NCI-H69 (cell line): ENCODE measurements at regions not wholly inside any gene's neighbourhood (a gene's known extent, or its start where the extent isn't known, plus 50 kb on each side); places are given as distances from the start of the nearest gene placed in this dataset.
"Not testable (repeated sequence)": the region's sequence is repeated elsewhere in the genome, so short reads cannot be mapped to it uniquely, and the experiment has no call there.

ENCODE experiments used
- DNase-seq: peaks from one replicate; lab custom pipeline; 2025; lab: John Stamatoyannopoulos, UW

- not testable (repeated sequence) for DNase-seq
These were observed 174.8 kb downstream of the COL12A1 start for GRCh38 chr6:75031102-75031501.

DNA sequence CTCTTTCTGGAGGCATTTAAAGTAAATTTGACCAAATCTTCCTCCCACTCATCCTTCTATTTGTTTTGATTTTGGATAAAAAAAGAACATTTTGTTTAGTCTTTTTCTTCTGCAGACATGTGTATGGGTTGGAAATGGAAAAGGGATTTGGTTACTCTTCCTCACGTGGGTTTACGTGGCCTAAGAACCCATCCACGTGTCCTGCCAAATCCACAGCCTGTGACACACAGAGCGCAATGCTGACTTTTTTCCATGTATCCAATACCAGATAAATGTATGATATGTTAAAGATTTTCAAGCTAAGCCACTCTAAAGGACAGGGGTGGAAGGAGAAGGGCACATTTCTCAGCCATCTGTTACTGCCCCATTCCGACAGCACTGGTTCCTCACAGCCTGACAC is 176.5 kb downstream of the COL12A1 start:
- DNase-seq: no peak

- DNase-seq: no peak
These were observed 180.5 kb downstream of the COL12A1 start for GRCh38 chr6:75025371-75025770.

GRCh38 chr6:75024828-75025227 is 181.0 kb downstream of the COL12A1 start:
- DNase-seq: no peak

DNA sequence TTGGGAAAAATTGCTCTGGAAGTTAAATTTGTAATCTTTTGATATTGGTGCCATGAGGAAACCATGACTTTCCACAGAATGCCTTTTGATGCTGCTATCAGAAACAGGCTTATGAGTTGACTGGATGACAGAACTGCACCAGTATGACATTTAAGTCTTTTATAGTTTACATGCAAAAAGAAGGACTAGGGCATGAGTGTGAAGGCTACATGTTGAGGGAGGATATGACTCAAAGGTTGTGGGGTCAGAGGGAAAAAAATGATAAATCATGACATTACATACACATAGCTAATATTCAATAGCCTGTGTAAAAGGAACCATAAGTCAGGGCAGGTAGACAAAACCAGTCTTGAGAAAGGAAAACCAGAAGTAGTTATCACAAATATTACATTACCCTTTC is 182.2 kb downstream of the COL12A1 start:
- no peak for DNase-seq

GRCh38 chr6:75020971-75021370 is 184.9 kb downstream of the COL12A1 start:
- no peak for DNase-seq

GRCh38 chr6:75020376-75020775 is 185.5 kb downstream of the COL12A1 start:
- DNase-seq: no peak

DNA sequence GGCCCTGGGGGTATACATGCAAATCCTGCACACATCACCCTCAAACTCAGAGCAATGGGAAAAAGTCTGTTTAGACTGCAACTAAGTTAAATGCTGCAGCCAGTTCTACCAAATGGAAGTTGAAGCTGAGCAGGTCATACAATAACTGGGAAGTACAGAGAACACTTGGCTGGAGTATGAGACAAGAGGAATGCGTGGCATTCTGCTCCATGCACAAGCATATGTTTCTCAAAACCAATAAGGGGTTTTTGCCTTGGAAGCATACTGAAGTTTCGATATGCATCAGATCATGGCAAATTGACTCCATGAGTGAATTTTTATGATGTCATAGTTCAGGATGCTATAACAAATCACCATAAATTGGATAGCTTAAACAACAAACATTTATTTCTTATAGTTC is 193.8 kb downstream of the COL12A1 start:
- DNase-seq: no peak

DNA sequence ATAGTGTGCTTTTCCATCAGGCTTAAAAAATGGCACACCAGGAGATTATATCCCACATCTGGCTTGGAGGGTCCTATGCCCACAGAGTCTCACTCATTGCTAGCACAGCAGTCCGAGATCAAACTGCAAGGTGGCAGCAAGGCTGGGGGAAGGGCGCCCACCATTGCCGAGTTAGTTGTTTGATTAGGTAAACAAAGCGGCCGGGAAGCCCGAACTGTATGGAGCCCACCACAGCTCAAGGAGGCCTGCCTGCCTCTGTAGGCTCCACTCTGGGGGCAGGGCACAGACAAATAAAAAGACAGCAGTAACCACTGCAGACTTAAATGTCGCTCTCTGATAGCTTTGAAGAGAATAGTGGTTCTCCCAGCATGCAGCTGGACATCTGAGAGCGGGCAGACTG is 201.9 kb downstream of the COL12A1 start:
- not testable (repeated sequence) for DNase-seq

GRCh38 chr6:74997646-74998045 is 208.2 kb downstream of the COL12A1 start:
- DNase-seq: no peak

GRCh38 chr6:74993136-74993535 is 212.7 kb downstream of the COL12A1 start:
- DNase-seq: no peak

DNA sequence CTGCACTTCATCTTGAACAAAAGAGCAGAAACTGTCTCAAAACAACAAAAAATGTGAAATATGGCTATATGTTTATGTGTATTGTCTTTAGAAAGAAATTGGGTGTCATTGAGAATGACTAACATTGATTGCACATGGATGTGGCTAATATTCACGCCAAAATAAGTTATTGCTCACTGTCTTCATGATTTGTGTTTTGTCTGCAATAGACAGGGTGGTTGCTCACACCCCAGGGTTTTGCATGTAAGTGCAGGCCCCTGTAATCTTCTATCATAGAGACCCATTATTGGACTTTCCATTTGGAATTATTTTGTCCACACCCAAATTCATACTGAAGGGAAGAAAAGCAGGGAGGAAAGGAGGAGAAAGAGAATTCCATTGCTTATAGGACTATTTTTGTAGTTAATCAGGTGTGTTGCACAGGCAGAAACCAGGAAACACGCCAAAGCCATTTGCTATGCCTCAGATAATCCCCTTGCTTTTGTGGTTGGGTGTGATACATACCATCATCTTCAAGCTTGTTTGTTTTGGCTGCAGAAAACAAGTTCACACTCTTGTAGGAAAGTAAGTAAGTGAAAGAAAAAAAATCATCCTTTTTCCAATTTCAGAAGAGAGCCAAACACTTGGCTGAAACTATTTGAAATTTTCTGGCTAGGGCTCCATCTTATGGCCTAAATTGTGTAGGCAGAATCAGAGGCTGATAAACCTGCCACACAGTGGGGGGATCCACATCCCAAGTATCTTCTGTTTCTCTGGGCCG is 214.1 kb downstream of the COL12A1 start:
- DNase-seq: no peak

DNA sequence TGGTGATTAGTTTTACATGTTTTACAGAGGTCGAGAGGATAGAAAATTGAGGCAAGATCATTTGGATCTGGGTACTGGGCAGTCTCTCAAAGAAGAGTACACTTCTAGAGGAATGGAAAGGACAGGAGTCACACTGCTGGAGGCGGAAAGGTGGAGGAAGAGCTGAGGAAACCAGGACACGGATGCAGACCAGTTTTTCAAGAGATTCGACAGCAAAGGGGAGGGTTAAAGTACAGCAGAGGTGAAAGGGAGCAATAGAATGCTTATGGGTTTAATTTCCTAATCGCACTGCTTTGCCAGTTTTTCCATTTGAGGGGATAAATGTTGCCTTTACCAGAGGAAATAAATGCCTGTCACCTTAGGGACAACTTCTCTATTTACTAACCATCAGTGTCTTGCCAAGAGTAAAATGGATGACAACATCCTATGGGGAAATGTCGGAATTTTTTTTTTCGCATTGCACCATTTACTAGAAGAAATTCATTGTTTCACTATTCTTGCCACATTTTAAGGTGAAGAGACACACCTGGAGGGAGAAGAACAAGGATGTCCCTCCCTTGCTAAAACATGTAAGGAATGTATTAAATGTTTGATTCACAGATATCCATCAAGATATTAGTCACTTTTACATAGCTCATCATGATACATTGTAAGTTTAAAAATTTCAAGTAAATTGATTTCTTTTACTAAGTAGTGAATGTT is 226.6 kb downstream of the COL12A1 start:
- DNase-seq: no peak

- no peak for DNase-seq
These were observed 229.2 kb downstream of the COL12A1 start for GRCh38 chr6:74976701-74977100.

- no peak for DNase-seq
These were observed 229.8 kb downstream of the COL12A1 start for GRCh38 chr6:74976026-74976425.

DNA sequence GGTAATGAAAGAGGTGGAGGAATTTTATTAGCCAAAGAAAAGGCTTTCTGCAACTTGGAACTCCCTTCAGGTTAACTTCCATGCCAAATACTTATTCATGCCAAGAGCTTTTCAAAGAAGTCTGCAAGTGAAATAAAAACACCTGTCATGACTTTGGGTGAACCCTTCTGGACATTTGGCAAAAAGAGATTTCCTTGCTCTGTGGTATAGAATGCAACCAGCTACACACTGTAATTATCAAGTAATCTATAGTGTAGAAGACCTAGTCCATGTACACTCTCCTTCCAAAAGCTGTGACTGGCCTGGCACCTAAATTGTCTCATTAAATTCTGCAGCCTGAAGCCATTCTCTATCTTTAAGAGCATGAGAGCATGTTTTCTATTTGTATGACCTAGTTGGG is 232.3 kb downstream of the COL12A1 start:
- no peak for DNase-seq

GRCh38 chr6:74971633-74972032 is 234.2 kb downstream of the COL12A1 start:
- no peak for DNase-seq

DNA sequence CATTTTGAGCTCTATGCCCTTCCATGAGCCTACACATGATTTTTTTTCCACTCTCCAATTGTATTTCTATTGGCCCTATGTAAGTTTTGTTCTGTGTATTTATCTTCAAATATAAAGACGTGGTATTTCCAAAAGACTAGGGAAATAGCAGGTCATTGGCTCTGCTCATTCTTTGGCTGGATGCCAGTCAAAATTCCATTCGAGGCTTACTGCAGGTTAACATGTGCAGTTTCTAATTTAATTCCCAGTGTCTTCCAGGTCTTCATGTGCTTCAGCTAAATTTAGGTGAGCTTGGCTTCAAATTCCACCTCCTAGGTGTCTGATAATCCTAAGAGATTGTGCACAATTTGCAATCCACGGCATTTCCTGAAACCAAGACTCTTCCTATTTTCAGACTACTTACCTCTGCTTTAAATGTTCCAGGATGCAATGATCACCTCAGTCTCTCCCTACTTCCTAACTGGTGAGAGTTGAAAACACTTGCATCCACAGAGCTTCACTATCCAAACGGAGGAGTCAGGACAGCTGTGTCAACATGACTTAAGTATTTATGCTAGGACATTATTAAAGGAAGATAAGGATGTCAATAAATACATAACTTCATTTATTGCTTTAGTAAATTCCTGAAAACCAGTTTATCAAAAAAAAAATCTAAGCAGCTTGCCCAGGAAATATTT is 236.1 kb downstream of the COL12A1 start:
- DNase-seq: no peak

- DNase-seq: no peak
These were observed 238.0 kb downstream of the COL12A1 start for GRCh38 chr6:74967821-74968220.

- DNase-seq: no peak
These were observed 239.1 kb downstream of the COL12A1 start for GRCh38 chr6:74966712-74967111.

- DNase-seq: no peak
These were observed 240.9 kb downstream of the COL12A1 start for GRCh38 chr6:74964871-74965441.

DNA sequence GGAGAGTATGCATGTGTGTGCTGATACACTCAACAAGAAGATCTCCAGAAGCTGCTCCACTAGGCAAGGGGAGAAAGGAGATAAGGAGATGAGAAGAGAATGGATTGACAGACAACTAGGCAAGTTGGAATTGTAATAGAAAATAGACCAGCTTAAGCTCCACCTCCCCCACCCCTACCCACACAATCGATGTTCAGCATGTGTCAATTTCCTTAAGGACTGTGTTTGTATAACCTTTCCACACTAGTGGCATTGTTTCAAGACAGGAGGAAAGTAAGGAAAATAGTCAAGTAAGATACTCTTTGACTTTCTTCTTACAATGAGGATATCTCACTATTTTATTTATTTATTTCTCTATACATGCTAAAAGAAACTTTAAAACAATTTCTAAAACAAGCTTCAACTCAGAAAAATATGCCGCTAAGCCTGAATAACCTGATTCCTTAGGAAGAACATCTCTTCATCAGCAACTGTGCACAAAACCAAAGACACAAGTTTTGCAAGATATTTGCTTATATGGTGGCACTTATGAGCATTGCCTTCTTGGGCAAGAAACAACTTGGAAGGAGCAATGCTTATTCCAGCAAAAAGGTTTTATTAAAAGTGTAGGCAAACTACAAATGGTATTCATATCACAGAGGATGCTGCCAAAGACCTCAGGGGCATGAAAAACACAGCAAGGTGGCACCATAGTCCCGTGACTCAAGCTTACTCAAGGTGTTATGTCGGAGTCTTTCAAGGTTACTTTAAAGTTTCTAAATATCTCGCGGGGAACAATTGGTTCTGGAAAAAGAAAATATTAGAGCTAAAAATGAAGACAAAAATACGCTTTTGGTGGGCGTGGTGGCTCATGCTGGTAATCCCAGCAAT is 249.1 kb downstream of the COL12A1 start:
- DNase-seq: no peak
